IPS-NIHi11 (cell line): ENCODE measurements at regions not wholly inside any gene's neighbourhood (a gene's known extent, or its start where the extent isn't known, plus 50 kb on each side); places are given as distances from the start of the nearest gene placed in this dataset.
"Not testable (repeated sequence)": the region's sequence is repeated elsewhere in the genome, so short reads cannot be mapped to it uniquely, and the experiment has no call there.

Experiments
- DNase-seq: peaks from one replicate; pipeline ENCODE4 v3.0.0; 2012; ENCODE audit warnings: mixed read lengths, low spot score

GRCh38 chrX:103428525-103428924, 52.2 kb downstream of the BEX3 start:
- no peak for DNase-seq

GRCh38 chrX:103429026-103429425, 52.7 kb downstream of the BEX3 start:
- not testable (repeated sequence) for DNase-seq

DNA sequence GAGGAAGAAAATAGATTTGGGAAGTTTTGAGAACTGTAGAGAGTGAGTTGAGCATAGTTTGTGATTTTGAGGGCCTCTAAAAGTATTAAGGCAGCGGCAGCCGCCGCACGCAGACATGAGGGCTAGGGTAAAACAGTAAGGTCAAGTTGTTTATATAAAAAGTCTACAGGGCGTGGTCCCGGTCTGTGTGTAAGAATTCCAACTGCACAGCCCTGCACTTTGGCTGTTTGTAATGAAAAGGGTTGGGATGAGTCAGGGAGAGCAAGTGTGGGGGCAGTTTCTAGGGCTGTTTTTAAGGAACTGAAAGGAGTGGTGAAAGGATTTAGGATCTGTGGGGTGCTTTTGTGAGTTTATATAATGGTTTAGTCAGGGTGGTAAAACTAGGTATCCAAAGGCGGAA, 55.0 kb downstream of the BEX3 start:
- no peak for DNase-seq

- not testable (repeated sequence) for DNase-seq
Measured at GRCh38 chrX:103432841-103433240, 56.5 kb downstream of the BEX3 start.

- no peak for DNase-seq
Measured at GRCh38 chrX:103437147-103437873, 61.0 kb downstream of the BEX3 start.

- DNase-seq: no peak
Measured at GRCh38 chrX:103439161-103439560, 62.8 kb downstream of the BEX3 start.

GRCh38 chrX:103440621-103441020, 64.3 kb downstream of the BEX3 start:
- DNase-seq: no peak

DNA sequence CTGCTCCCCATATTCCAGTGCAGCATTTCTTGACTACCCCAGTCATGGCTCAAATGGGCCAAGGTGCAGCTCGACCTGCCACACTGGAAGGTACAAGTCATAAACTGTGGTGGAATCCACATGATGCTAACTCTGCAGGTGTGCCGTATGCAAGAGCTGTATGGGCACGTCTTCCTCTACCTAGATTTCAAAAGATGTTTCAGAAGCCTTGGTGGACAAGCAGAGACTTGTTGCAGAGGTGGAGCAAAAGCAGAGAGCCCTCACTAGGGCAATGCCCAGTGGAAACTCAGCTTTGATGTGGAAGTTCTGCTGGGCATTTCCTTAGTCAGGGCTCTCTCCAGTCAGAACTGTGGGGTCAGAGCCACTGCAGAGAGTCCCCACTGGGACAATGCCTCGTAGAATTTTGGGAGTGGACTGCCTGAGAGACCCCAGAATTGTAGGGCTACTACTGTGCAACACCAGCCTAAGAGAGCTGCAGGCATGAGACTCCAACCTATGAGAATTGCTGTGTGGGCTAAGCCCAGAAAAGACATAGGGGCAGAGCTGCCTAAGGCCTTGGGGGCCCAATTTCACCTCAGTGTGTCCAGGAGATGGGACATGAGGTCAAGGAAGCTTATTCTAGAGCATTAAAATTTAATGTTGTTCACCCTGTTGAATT, 65.7 kb downstream of the BEX3 start:
- DNase-seq: no peak

DNA sequence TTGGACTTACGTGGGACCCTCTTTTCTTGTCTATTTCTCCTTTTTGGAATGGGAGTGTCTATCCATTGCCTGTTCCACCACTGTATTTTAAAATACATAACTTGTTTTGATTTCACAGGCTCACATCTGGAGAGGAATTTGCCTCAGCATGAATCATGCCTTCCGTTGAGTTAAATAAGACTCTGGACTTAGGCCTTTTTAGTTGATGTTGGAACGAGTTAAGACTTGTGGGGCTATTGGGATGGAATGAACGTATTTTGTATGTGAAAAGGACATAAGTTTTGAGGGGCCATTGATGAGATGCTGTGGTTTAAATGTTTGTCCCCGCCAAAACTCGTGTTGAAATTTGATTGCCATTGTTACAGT, 66.2 kb downstream of the BEX3 start:
- DNase-seq: no peak

DNA sequence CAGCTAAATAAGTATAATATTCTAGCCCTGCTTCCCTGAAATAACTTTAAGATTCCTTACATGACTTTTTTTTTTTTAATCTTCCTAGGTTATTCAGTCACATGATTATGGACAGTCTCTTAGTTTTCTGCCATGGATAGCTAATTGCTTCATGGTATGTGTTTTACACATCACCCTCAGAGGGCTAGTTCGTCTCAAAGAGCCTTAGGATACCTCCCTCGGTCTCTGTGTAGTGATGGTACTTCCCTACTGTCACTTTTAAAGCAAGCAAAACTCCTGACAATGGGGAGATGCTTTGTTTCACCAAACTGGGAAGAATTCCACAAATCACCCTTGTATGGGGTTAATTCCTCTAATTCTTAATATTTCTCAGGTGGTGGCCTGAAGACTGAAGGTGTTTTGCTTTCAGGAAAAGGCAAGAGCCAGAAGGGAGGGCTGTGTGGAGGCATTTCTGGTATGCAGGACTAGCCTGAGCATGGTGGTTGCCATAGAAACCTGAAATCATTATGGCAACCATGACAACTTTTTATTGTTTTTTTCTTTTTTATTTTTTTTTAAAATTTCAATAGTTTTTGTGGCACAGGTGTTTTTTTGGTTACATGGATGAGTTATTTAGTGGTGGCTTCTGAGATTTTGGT, 70.4 kb downstream of the BEX3 start:
- DNase-seq: peak; percentile 47
